ENCODE measurements at regions not wholly inside any gene's neighbourhood (a gene's known extent, or its start where the extent isn't known, plus 50 kb on each side); places are given as distances from the start of the nearest gene placed in this dataset.

DNA sequence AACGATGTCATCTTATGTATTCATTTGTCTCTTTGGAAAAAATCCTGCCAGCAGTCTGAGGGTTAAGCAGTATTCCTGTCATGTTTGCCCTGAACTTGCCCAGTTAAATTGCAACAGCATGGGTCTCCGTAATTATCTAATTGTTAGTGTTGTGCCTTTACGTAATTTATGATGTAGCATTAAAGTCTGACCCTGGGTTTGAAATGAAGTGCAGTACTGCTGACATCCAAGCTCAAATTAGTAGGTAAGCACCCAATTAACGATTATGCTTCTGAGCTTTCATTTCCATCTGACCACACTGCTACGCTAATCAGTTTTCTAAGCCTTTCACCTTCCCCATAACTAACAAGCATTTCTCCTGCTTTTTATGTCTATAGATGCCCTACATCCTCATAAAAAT lies 241.8 kb downstream of the ARRDC4 start:
- DNase-seq (ENCODE audit: low read depth) = no peak

DNA sequence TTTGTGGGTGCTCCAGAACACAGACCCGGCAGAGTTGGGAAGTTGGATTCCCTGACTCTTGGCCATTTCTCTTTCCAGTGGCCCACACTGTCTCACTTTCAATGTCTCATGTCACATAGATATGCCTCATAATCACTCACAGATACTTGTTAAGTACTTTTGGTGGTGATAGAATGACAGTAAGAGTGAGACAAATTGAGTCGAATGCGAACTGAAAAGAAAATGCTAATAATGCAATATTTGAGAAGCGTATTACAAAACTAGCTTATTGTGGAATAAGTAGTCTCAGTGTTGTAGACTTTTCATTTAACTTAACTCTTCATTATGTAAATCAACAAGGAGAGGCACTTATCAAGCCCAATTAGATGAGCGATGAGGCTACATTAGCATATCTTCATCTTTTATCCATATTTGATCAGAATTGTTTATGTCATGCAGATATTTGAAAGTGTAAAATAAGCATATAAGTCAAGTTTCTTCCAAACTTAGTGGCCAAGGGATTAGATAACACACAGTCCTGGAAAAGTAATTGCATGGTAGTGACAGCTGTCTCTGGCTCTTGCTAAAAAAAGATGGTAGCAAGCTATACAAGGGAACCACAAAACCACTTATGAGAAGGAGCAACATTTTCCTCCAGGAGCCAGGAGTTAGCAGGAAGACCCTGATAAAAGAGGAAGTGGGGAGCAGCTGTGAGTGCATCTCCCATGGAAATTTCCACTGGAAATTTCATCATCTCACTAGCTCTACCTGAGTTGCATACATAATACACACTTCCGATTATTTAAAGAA lies 243.6 kb downstream of the ARRDC4 start:
- no peak for DNase-seq (ENCODE audit: low read depth)

DNA sequence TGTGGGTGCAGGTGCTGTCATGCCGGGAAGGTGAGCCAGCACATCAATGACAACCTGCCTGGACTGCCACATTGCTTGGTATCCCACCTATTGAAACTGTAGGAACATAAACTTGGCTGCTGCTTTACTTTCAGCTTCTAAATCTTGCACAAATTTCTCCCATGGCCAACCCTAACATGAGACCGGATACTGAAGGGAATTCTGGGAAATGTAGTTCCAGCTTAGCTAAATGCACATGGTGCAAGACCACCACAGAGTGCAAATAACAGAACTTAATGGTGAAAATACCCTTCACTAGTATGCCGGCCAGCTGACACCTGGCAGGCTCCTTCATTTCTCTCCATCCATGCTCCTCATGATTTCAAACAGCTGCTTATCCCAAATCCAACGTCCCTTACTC lies 247.4 kb downstream of the ARRDC4 start:
- no peak for DNase-seq (ENCODE audit: low read depth)

DNA sequence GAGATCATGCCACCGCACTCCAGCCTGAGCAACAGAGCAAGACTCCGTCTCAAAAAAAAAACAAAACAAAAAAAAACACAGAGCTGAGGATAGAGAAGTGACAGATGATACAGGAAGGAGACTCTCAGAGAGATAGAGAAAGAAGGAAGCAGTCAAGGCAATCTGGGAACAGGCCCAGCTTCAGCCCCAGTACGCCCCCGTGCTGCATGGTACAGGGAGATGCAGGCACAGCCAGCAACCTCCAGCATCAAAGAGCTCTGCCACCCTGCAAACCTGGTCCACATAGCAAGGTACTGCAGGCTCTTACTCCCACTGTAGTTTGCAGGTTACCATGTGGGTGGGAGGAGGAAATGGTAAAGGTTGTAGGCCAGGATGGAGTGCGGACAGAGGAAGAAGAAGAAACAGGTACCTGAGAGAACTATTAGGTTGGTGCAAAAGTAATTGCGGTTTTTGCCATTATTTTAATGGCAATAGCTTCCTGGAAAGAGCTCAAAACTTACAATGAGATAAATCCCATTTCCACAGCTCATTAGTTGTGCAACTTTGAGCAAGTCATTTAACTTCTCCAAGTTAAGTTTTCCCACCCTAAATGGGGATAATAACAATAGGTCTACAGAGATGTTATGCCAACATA lies 253.0 kb downstream of the ARRDC4 start:
- no peak for DNase-seq (ENCODE audit: low read depth)

DNA sequence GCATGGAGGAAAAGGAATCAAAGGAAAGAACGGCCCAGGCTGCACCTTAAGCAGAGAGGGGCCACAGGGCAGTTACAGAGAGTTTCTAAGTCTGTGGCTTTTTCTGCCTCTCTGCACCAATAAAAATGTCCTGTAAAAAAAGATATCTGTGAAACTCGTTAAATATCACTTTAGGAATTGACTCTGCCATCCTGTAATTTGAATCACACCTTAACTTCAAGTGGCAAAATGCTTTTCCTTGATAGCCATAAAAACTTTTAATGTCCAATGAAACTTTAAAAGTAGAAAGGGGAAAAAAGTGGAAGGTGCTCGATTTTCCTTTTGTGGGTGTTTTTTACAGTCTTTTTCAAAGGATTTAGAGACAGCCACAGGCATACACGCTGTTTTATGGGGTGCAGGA lies 255.7 kb downstream of the ARRDC4 start:
- DNase-seq (ENCODE audit: low read depth) = no peak

DNA sequence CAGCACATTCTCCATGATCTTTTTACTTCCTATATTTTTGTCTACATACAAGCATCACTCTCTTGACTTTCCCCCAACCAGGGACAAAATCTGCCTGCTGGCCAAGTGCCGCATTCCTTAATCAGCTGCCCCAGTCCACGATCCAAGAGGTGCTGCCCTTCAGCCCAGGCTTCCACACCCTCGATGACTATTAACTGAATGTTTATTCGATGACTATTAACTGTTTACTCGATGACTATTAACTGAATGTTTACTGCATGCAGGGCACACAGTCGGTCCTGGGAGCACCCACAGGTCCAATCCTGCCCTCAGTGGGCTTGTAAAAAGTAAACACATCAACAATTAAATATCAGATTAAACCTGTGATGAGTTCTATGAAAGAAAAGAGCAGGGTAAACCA lies 256.9 kb downstream of the ARRDC4 start:
- no peak for DNase-seq (ENCODE audit: low read depth)

DNA sequence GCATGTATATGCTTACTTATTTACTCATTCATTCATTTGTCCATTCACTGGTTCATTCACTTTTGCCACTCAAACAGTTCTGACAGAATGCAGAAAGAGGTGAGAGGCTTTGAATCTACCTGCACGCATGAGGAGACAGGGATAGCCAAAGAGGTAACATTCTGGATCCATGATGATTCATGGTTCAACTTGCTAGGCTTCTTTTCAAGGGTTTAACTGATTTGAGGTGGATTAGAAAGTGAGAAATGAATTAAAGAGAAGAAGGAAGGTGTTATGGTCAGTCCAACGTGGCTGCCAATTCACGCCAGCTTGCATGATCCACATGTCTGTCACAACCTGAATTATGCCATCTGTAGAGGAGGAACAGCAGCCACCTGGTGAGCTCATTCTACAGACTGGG lies 260.6 kb downstream of the ARRDC4 start:
- DNase-seq (ENCODE audit: low read depth) = no peak

DNA sequence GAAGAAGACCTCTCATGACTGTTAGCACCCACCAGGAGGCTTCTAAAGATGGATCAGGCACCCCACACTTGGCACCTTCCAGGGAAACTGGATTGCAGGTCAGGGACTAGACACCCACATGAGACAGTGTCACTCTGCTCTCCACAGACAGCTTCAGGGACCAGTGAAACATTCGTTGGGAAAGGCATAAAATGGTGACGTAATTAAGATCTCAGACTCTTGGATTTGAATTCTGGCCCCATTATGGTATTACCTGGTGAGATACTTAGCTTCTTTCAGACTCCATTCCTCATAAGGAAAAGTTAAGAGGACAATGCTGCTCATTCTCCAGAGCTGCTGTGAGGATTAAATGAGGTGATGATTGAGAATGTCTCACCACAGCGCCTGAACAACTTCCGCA lies 261.1 kb downstream of the ARRDC4 start:
- no peak for DNase-seq (ENCODE audit: low read depth)

DNA sequence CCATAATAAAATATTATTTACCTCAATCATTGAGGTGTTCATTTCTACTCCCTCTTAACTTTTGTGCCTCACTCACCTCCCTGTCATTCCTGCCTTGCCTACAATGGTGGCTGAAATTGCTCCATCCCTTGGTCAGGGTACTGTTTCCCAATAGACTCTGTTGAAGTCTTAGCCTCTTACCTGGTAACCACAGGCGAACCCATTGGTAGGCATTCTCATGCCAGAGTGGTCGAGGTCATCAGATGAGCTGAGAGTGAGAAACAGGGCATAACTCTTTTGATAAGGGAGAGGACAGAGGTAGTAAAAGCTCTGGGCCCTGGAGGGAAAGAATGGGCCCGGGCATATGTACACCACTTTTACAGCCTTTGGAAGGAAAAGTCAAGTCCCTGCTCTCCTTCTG lies 265.6 kb downstream of the ARRDC4 start:
- DNase-seq (ENCODE audit: low read depth) = no peak

DNA sequence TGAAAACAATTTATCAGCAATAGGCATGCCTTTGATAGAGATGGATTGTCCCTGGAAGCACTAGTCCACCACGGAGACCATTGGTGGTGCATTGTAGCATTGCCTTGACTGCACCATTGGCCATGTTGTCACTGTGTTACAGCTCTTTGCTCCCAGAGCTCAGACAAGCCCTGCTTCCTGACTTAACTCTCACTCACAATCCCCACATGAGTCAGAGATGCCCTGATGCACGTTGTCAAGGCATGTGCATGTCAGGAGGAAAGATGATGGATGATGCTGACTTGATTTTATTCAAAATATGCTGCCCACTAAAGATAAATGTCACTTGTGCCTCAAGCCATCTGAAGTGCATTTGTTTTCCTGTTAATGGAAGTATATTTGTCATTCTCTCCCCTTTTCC lies 266.1 kb downstream of the ARRDC4 start:
- DNase-seq (ENCODE audit: low read depth) = no peak

DNA sequence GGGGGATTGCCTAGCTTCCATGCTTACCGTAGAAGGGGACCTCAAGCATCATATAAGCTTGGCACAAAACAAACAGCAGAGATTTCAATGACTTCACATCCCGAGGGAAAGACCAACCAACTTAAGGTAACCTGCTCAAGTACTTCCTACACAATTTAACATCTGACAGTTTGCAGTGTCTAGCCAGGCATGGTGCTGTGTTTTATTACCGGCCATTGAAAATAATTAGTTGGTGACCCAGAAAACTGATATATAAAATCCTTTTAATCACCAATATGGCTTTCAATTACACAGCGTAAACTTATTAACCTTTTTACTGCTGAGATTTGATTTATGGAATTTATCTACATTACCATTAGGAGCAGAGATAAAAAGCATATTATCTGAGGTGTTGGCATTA lies 268.3 kb downstream of the ARRDC4 start:
- no peak for DNase-seq (ENCODE audit: low read depth)

DNA sequence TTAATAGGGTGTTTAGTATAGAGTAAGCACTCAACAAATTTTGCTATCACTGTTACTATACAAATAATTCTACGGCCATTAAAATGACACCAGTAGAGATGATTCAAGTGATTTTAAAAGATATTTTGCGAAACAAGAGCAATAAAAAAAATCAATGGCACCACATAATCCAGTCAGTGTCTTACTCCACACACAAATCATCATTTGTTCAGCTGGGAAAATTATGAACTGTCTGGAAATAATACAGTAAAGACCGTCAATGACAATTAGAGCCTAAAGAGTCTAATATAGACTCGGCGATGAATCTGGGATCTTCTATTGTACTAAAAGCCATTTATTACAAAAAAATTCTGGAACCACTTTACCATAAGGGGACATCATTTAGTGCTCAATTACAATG lies 270.5 kb downstream of the ARRDC4 start:
- DNase-seq (ENCODE audit: low read depth) = no peak

DNA sequence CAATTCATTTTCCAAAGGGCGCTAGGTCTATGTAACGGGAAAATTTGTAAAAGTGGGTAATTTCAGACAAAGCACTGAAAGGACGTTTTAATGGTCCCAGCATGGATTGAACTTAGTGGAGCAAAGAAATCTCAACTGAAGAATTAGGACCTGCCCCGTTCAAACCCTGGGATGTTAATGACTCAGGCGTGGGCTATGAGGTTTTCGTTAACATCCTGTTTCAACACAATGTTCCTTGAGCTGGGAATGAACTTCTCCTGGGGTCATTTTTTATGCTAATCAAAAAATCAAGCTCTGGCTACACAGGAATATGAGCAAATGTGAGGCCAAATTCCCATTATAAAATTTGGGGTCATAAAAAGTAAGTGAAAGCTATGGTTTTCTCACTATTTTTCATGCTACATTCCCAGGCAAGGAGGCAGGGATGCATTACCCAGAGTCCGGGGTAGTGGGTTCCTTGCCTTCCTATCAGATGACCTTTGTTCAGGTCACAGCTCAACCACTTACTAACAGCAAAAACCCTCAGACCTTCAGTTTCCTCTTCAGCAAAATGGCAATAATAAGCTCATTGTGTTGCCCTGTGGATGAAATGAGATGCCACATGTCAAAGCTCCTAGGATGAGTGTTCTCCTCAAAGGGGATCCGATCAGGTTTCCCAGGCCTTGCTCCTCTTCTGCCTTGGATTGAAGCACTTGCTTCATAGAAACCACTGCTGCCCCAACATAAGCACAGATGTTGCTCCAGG lies 271.4 kb downstream of the ARRDC4 start:
- DNase-seq (ENCODE audit: low read depth) = no peak

DNA sequence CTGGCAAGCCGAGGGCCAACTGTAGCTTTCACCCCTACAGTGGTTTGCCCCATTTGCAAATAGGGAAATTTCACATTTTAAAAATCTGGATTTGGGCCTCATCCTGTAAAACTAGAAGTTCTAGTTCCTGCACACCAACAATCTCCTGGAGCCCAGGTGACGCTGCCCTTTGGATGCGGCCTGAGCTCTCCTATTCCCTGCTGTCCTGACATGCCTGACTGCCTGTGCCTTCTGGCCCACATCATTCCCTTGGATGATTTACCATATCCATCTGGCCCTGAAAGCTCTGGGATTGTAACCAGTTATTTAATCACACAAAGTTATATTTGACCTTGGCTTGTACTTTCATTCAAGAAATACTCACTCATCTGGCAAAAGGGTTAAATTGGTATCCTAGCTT lies 272.3 kb downstream of the ARRDC4 start:
- no peak for DNase-seq (ENCODE audit: low read depth)

DNA sequence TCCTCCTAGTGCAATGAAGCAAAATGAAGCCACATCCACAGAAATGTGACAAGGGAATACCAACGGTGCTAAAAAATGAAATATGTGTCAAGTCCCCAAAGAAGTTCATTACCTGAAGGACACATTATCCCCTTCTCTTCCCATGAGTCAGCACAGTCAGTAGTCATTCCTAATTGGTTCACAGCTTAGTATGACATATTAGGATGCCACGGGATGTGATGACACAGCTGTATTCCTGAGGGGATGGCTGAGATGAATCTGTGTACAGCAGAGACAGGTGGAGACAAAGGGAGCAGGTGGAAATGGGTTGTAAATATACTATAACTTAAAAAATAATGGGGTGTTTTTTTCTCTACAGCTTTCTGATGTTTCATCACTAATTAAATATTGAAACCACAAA lies 273.4 kb downstream of the ARRDC4 start:
- DNase-seq (ENCODE audit: low read depth) = no peak

DNA sequence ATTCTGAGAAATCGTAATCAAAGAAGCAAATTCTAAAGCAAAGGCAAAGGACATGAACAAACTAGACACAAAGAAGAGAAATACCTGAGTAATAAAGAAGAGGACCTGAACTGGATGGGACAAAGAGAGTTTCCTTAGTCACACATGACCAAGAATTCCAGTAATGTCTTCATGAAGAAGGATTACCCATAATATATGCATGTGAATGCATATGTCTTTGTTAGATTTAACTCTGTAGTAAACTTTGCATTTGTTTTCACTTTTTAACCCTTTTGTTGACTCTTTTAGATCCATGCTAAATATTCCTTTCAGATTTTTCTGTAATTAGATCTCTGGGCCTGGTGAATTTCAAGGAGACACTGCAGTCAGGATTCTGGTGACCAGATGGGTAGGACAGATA lies 279.8 kb downstream of the ARRDC4 start:
- no peak for DNase-seq (ENCODE audit: low read depth)

DNA sequence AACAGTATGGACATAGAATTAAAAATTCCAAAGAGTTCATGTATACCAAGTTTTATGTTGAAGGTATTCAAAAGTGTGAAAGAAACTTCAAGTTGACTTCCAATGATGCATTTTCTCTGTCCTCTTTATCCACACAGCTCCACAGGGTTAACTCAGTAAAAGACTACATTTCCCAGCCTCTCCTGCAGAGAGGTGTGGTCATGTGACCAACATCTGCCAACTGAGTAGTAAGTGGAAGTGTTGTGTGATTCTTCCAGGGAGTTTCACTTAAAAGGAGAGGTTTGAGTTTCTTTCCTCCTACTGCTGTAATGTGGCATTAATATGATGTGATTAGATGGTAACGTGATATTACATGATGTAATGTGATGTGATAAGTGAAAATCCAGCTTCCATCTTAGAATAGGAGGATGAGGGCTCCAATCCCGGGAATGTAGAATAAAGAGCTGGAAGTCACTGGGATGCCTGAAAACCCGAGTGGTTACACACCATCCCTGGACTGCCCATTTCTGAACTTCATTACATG lies 280.6 kb downstream of the ARRDC4 start:
- DNase-seq (ENCODE audit: low read depth) = no peak

DNA sequence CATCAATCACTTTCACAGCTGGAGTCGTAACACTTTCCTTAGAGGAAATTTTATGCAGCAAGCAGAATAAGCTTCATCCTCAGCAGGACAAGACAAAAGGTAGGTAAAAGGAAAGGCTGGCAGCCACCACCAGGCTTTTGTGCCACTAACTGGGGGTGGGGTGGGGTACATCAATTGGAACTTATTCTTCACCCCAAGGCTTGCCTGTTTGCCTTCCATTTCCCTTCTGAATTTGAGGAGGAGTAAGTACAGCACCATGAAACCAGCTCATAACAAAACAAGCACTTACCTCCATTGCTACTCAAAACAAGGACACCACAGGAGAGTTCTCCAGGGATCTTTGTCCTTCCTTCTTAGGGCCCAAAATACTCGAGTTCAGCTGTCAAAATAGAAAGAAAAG lies 296.8 kb downstream of the ARRDC4 start:
- DNase-seq (ENCODE audit: low read depth) = no peak

DNA sequence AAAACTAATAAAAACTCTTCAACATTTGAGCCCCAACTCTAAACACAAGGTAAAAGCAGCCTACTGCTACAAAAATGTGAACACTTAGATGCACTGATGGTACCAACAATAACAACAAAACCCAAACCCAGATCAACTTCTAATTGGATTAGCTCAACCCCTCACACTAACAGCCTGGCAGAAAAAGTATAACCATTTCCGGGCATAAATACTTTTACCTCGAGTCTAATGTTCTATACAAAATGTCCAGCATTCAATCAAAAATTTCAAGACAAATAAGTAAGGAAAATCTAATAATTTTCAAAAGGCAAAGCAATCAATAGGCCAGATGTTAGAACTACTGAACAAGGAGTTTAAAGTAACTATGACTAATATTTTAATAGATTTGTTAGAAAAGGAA lies 303.3 kb downstream of the ARRDC4 start:
- no peak for DNase-seq (ENCODE audit: low read depth)

DNA sequence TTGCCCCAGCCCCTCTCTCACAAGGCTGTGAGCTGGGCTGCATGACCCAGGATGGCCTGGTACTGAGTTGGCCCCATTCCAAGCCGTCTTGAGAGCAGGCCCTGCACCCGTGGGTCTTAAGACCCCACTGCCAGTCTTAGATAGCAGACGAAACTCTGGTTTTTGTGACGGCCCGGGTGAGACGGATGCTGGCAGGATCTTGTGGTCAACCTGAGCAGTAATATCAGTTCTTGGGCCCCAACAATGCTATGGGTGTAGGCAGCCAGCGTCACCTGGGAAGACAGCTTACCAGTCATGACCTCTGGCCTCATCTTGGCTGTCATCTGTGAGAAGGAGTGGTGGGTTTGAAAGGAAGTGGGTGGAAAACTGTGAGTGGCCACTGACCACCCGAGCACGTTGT lies 305.8 kb downstream of the ARRDC4 start:
- DNase-seq (ENCODE audit: low read depth) = no peak

DNA sequence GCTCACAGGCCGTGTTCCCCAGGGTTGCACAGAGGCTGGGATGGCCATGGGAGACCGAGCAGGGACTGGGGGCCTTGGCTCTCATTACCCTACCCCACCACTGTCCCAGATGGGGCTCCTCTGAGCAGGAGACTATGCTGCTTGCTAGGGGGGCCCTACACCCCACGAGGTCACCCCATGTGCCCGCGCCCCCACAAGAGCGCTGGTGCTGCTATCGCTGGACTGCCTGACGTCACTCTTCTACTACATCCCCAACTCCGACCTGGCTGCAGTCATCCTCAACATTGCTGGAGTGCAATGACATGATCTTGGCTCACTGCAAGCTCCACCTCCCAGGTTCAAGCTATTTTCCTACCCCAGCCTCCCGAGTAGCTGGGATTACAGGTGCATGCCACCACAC lies 307.7 kb downstream of the ARRDC4 start:
- no peak for DNase-seq (ENCODE audit: low read depth)

DNA sequence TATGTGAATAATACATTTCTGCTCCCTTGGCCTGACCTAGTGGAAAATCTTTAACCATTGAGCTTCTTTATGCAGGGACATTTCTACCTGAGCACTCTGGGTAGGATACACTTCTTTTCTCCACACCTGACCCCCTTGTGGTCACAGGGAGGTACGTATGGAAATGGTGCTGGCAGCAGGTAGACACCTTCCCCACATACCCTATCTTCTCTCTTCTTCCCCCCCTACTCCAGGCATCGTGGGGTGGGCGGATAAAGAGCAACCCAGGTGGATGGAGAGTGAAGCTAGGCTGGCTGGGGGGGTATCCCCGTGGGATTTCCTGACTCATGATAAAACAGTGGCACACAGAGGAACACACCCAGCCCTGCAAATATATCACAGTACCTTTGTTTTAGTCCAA lies 312.1 kb downstream of the ARRDC4 start:
- no peak for DNase-seq (ENCODE audit: low read depth)

DNA sequence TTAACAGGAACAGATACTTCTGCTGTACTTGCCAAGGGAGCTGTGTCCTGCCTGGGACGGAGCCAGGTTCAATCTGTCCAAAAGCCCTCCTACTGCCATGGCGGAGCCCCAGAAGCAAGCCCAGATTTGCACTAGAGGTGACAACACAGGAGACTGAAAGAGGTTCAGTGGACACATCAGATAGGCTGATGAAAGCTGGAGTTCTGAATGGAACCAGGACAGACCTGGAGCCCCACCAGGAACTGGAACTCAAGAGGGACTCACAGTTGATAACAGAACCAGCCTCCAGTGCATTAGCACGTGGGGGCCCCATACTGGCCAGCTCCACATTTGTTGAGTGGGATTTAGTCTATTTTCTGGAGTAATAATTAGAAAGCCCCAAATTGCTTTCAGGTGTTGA lies 315.5 kb downstream of the ARRDC4 start:
- DNase-seq (ENCODE audit: low read depth) = no peak
